GM12872 (cell line): ENCODE measurements at regions not wholly inside any gene's neighbourhood (a gene's known extent, or its start where the extent isn't known, plus 50 kb on each side); places are given as distances from the start of the nearest gene placed in this dataset.

Experiments used
- CTCF ChIP-seq: IDR thresholded peaks from 3 replicates; pipeline ENCODE4 v1.5.1; 2011; ENCODE audit warnings: low read depth, mild to moderate bottlenecking, low read length, moderate library complexity; ENCODE audit not compliant: insufficient read depth

GRCh38 chr15:93179072-93179471, 90.1 kb upstream of the RGMA start:
- TF ChIP-seq CTCF, result no peak

- TF ChIP-seq CTCF, result 0 out of 3 replicates have a peak, but pooled peaks have one; percentile 1
Measured at GRCh38 chr15:93178371-93178770, 89.4 kb upstream of the RGMA start.

- no peak for TF ChIP-seq CTCF
Measured at GRCh38 chr15:93176065-93176464, 87.1 kb upstream of the RGMA start.

GRCh38 chr15:93174836-93175235, 85.8 kb upstream of the RGMA start:
- TF ChIP-seq CTCF, result no peak

- no peak for TF ChIP-seq CTCF
Measured at GRCh38 chr15:93173369-93173768, 84.4 kb upstream of the RGMA start.

GRCh38 chr15:93171476-93171875, 82.5 kb upstream of the RGMA start:
- no peak for TF ChIP-seq CTCF

GRCh38 chr15:93170329-93170728, 81.3 kb upstream of the RGMA start:
- TF ChIP-seq CTCF, result no peak

GRCh38 chr15:93168910-93169309, 79.9 kb upstream of the RGMA start:
- no peak for TF ChIP-seq CTCF
